ENCODE measurements at regions not wholly inside any gene's neighbourhood (a gene's known extent, or its start where the extent isn't known, plus 50 kb on each side); places are given as distances from the start of the nearest gene placed in this dataset.

GRCh38 chr18:29007986-29008654, 831.2 kb upstream of the CDH2 start:
- Histone ChIP-seq H3K23ac (ENCODE audit: insufficient read length) (no peak overlapping the region), H4K8ac (ENCODE audit: extremely low read depth, insufficient read depth, low read length) (no peak overlapping the region), H3K36me3 (ENCODE audit: control insufficient read depth in 2 of 4, insufficient read depth in 4 of 4, low read length in 3 of 4) (no peaks in the 10 kb centered on the region), H3K27ac (ENCODE audit: low read depth, low read length) (no peak overlapping the region), H4K91ac (replicated peaks; ENCODE audit: insufficient read length, low read length) (no peak overlapping the region), H2BK120ac (replicated peaks; ENCODE audit: low read depth, low read length) (no peak overlapping the region), H3K79me1 (ENCODE audit: low read depth, low read length) (no peaks in the 10 kb centered on the region), H2AK5ac (ENCODE audit: low read depth, low read length) (no peak overlapping the region), H3K4me2 (ENCODE audit: insufficient read depth in 1 of 2, low read depth in 2 of 2, low read length in 2 of 2) (0 out of 4 replicates have a peak overlapping the region, but pooled peaks of 1 of the 2 experiments have one; percentile 20), H3K14ac (ENCODE audit: insufficient read length) (no peak overlapping the region), H3K27me3 (replicated peaks in 1 of 4; ENCODE audit: control insufficient read depth in 3 of 4, extremely low read depth in 1 of 4, insufficient read depth in 3 of 4, low read length in 3 of 4) (no peaks in the 10 kb centered on the region), H3K4me3 (ENCODE audit: extremely low read depth in 1 of 4, insufficient read depth in 2 of 4, low read depth in 3 of 4, low read length in 4 of 4) (no peak overlapping the region; a peak in 1 of 8 replicates), H3K4me1 (replicated peaks in 1 of 4; ENCODE audit: control insufficient read depth in 3 of 4, insufficient read depth in 4 of 4, low read length in 3 of 4) (peaks cover 0 to 10% (median 4%) of the 10 kb centered on the region in 4 experiments; a peak in 4 of 7 replicates), H2BK20ac (ENCODE audit: low read length) (no peak overlapping the region), H4K5ac (ENCODE audit: insufficient read length, low read depth, low read length) (peak overlapping the region; percentile 70), H4K20me1 (replicated peaks in 1 of 2; ENCODE audit: control insufficient read depth in 1 of 2, insufficient read depth in 2 of 2, low read length in 2 of 2) (no peaks in the 10 kb centered on the region), H2AFZ (ENCODE audit: low read length) (no peak overlapping the region), H3K56ac (replicated peaks; ENCODE audit: insufficient read length, low read depth, low read length) (no peak overlapping the region), H3K4ac (replicated peaks; ENCODE audit: insufficient read length, low read depth, low read length) (no peak overlapping the region), H3K18ac (ENCODE audit: extremely low read depth, low read length) (no peak overlapping the region), H2BK5ac (ENCODE audit: low read depth, low read length) (no peak overlapping the region), H3K79me2 (ENCODE audit: control insufficient read depth in 1 of 2, insufficient read depth in 2 of 2, low read length in 2 of 2) (no peaks in the 10 kb centered on the region), H2BK15ac (ENCODE audit: low read length) (no peak overlapping the region), H3K9ac (replicated peaks in 1 of 4; ENCODE audit: extremely low read depth in 1 of 4, low read depth in 3 of 4, low read length in 3 of 4) (no peak overlapping the region), H3K9me3 (ENCODE audit: insufficient read depth in 2 of 2, low read depth in 1 of 2, low read length in 1 of 2) (peaks cover 0 to 5% of the 10 kb centered on the region in 2 experiments; a peak in 1 of 4 replicates), H3K23me2 (ENCODE audit: low read depth, low read length) (no peaks in the 10 kb centered on the region), H2BK12ac (ENCODE audit: low read depth, low read length) (no peak overlapping the region)
- ChIA-PET CTCF (ENCODE audit: partially characterized antibody) (interaction anchor here (0.6 kb wide), 1 partner anchor 131 kb away, joined by 3 read pairs; no protein-coding TSS in a partner anchor), POLR2A (ENCODE audit: partially characterized antibody) (no interaction called here)
- no peak for FAIRE-seq
- 56% methylated on average over 2 of the region's 2 CpGs; no CpG with 5 or more reads in 1 of the 2 experiments for WGBS, 2 experiments (ENCODE audit: extremely low coverage in 1 of 2, insufficient coverage in 1 of 2, insufficient read length in 1 of 2, insufficient replicate concordance in 2 of 2, low coverage in 1 of 2, low lambda C conversion rate in 2 of 2, missing lambda C conversion rate in 1 of 2)
- DNase-seq (ENCODE audit: low read depth in 1 of 2, low spot score in 2 of 2): no peak
- TF ChIP-seq YY1 (IDR thresholded peaks at IDR 0.05; ENCODE audit: low read depth, low read length): no peak
- no peak for TF ChIP-seq JUN (IDR thresholded peaks at IDR 0.05; ENCODE audit: low read depth, low read length)
- TF ChIP-seq EP300 (IDR thresholded peaks at IDR 0.05; ENCODE audit: borderline replicate concordance in 1 of 2, low read depth in 2 of 2, low read length in 2 of 2): no peak
- no peak for TF ChIP-seq POLR2A (IDR thresholded peaks at IDR 0.05; ENCODE audit: control extremely low read depth in 1 of 2, low read depth in 2 of 2, low read length in 2 of 2)
- TF ChIP-seq TCF12 (IDR thresholded peaks at IDR 0.05; ENCODE audit: low read depth, low read length): no peak
- no peak for TF ChIP-seq TEAD4 (IDR thresholded peaks at IDR 0.05; ENCODE audit: low read depth, low read length)
- no peak for TF ChIP-seq CTCF (IDR thresholded peaks at IDR 0.05; ENCODE audit: control extremely low read depth in 1 of 3, insufficient read depth in 1 of 3, low read depth in 1 of 3, low read length in 3 of 3)
- TF ChIP-seq CTBP2 (IDR thresholded peaks at IDR 0.05; ENCODE audit: borderline replicate concordance, insufficient read depth, insufficient read length, low read length): no peak
- TF ChIP-seq ZNF274 (IDR thresholded peaks at IDR 0.05; ENCODE audit: borderline replicate concordance, extremely low read depth, low read length): no peak
- no peak for TF ChIP-seq ATF3 (IDR thresholded peaks at IDR 0.05; ENCODE audit: insufficient read depth, low read depth, low read length)
